DMS53 (cell line): ENCODE measurements at regions not wholly inside any gene's neighbourhood (a gene's known extent, or its start where the extent isn't known, plus 50 kb on each side); places are given as distances from the start of the nearest gene placed in this dataset.

Source experiments
- DNase-seq: peaks from one replicate; lab custom pipeline; 2025; lab: John Stamatoyannopoulos, UW

GRCh38 chr5:1652873-1653697 lies 129.3 kb upstream of the LPCAT1 start:
- DNase-seq, result peak; percentile 65

GRCh38 chr5:1651971-1652872 lies 128.5 kb upstream of the LPCAT1 start:
- DNase-seq, result no peak

- no peak for DNase-seq
Observed at GRCh38 chr5:1651250-1651649, 127.5 kb upstream of the LPCAT1 start.

- no peak for DNase-seq
Observed at GRCh38 chr5:1649554-1649953, 125.8 kb upstream of the LPCAT1 start.

- no peak for DNase-seq
Observed at GRCh38 chr5:1648806-1649205, 125.0 kb upstream of the LPCAT1 start.

GRCh38 chr5:1647580-1647979 lies 123.8 kb upstream of the LPCAT1 start:
- DNase-seq, result no peak

GRCh38 chr5:1644810-1645571 lies 121.2 kb upstream of the LPCAT1 start:
- peak; percentile 92 for DNase-seq

- DNase-seq, result peak; percentile 47
Observed at GRCh38 chr5:1644393-1644809, 120.6 kb upstream of the LPCAT1 start.

- peak; percentile 54 for DNase-seq
Observed at GRCh38 chr5:1643651-1644392, 120.1 kb upstream of the LPCAT1 start.

- DNase-seq, result no peak
Observed at GRCh38 chr5:1642621-1643061, 118.9 kb upstream of the LPCAT1 start.

- DNase-seq, result no peak
Observed at GRCh38 chr5:1642221-1642620, 118.5 kb upstream of the LPCAT1 start.

- peak; percentile 97 for DNase-seq
Observed at GRCh38 chr5:1641560-1642166, 117.9 kb upstream of the LPCAT1 start.

- DNase-seq, result no peak
Observed at GRCh38 chr5:1641041-1641440, 117.3 kb upstream of the LPCAT1 start.

- no peak for DNase-seq
Observed at GRCh38 chr5:1640421-1640881, 116.7 kb upstream of the LPCAT1 start.

GRCh38 chr5:1639757-1640156 lies 116.0 kb upstream of the LPCAT1 start:
- no peak for DNase-seq

GRCh38 chr5:1638658-1639400 lies 115.1 kb upstream of the LPCAT1 start:
- no peak for DNase-seq

GRCh38 chr5:1637639-1638481 lies 114.1 kb upstream of the LPCAT1 start:
- DNase-seq, result no peak

- DNase-seq, result no peak
Observed at GRCh38 chr5:1636981-1637638, 113.3 kb upstream of the LPCAT1 start.
